ENCODE measurements at regions not wholly inside any gene's neighbourhood (a gene's known extent, or its start where the extent isn't known, plus 50 kb on each side); places are given as distances from the start of the nearest gene placed in this dataset.
"Not testable (repeated sequence)": the region's sequence is repeated elsewhere in the genome, so short reads cannot be mapped to it uniquely, and the experiment has no call there.

- Histone ChIP-seq H3K4me3 (no peak overlapping the region), H3K27me3 (no peaks in the 10 kb centered on the region), H3K27ac (no peak overlapping the region), H3K36me3 (no peaks in the 10 kb centered on the region), H3K9me3 (no peaks in the 10 kb centered on the region), H3K4me1 (no peaks in the 10 kb centered on the region)
- 84% methylated on average over 5 of the region's 5 CpGs for WGBS
- no peak for TF ChIP-seq EP300 (IDR thresholded peaks at IDR 0.05)
- no peak for TF ChIP-seq POLR2AphosphoS5 (IDR thresholded peaks at IDR 0.05)
- TF ChIP-seq, protein P1, sequence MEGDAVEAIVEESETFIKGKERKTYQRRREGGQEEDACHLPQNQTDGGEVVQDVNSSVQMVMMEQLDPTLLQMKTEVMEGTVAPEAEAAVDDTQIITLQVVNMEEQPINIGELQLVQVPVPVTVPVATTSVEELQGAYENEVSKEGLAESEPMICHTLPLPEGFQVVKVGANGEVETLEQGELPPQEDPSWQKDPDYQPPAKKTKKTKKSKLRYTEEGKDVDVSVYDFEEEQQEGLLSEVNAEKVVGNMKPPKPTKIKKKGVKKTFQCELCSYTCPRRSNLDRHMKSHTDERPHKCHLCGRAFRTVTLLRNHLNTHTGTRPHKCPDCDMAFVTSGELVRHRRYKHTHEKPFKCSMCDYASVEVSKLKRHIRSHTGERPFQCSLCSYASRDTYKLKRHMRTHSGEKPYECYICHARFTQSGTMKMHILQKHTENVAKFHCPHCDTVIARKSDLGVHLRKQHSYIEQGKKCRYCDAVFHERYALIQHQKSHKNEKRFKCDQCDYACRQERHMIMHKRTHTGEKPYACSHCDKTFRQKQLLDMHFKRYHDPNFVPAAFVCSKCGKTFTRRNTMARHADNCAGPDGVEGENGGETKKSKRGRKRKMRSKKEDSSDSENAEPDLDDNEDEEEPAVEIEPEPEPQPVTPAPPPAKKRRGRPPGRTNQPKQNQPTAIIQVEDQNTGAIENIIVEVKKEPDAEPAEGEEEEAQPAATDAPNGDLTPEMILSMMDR (IDR thresholded peaks at IDR 0.05), result no peak
- TF ChIP-seq POLR2A (IDR thresholded peaks at IDR 0.05), result no peak
- no peak for DNase-seq (ENCODE audit: low spot score in 2 of 2)
Measured at GRCh38 chr3:182644790-182645433, 148.4 kb upstream of the ATP11B start.

DNA sequence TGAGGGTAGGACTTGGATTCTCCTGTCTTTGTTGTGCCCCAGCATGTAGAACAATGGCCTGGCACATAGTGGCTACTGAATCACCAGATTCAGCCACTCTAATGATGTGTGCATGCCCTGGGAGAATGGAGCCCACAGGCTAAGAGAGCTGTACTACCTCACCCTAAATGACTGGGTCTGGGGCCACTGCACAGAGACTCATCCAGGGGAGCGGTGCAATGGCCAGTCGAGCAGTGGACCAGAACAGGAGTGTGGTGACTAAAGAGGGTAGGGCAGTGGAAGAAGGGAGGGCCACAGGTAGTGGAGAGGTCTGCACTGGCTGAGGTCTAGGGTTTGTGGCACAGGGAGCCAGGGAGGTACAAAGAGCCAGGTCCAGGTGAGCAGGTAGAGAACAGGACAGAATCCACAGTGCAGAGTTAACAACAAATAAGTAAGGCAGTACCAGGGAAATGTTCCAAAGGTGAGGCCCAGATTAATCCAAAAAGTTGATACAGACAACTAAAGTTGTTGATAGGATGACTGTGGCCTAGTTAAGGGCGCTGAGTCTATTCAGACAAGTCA is 142.7 kb upstream of the ATP11B start:
- no peaks in the 10 kb centered on the region for H3K9me3 ChIP-seq
- H3K27me3 ChIP-seq, result no peaks in the 10 kb centered on the region
- WGBS, result 84% methylated on average over 3 of the region's 3 CpGs
- TF ChIP-seq POLR2AphosphoS5 (IDR thresholded peaks at IDR 0.05), result no peak
- no peaks in the 10 kb centered on the region for H3K36me3 ChIP-seq
- H3K27ac ChIP-seq, result no peak overlapping the region
- no peaks in the 10 kb centered on the region for H3K4me1 ChIP-seq
- no peak for DNase-seq (ENCODE audit: low spot score in 2 of 2)
- no peak overlapping the region for H3K4me3 ChIP-seq

DNA sequence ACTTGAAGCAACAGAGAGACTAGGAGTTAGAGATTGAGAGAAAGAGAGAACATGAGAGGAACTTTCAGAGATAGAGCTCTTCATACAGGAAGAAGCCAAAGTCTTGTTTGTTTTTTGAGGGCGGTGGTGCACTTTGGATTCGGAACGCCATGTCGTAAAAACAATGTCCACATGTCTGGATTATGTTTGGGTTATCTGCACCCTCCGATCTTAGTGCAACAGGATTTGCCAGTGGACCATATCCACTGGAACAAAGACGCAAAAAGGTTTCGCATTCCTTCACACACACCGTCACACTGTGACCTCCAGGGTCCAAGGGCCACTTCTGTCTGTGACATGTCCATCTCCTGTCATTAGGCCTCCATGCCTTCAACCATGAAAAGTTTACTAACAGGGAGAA is 141.8 kb upstream of the ATP11B start:
- no peaks in the 10 kb centered on the region for H3K9me3 ChIP-seq
- no peak overlapping the region for H3K4me3 ChIP-seq
- no peak for TF ChIP-seq POLR2AphosphoS5 (IDR thresholded peaks at IDR 0.05)
- TF ChIP-seq, protein P1 (IDR thresholded peaks at IDR 0.05), result no peak
- TF ChIP-seq EP300 (IDR thresholded peaks at IDR 0.05), result no peak
- TF ChIP-seq POLR2A (IDR thresholded peaks at IDR 0.05), result no peak
- no peaks in the 10 kb centered on the region for H3K36me3 ChIP-seq
- H3K27ac ChIP-seq, result no peak overlapping the region
- no peaks in the 10 kb centered on the region for H3K4me1 ChIP-seq
- no peak for DNase-seq (ENCODE audit: low spot score in 2 of 2)
- no peaks in the 10 kb centered on the region for H3K27me3 ChIP-seq
- 85% methylated on average over 8 of the region's 8 CpGs for WGBS

DNA sequence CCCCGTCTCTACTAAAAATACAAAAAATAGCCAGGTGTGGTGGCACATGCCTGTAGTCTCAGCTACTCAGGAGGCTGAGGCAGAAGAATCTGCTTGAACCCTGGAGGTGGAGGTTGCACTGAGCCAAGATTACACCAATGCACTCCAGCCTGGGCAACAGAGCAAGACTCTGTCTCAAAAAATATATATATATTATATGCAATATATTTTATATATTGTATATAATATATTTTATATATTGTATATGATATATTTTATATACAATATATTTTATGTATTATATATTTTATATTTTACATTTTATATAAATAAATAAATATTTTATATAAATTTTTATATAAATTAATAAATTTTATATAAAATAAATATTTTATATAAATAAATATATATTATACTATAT is 140.2 kb upstream of the ATP11B start:
- WGBS, result 100% methylated on average over 1 of the region's 1 CpG
- not testable (repeated sequence) for H3K27ac ChIP-seq; DNase-seq (ENCODE audit: low spot score in 2 of 2); H3K36me3 ChIP-seq; H3K9me3 ChIP-seq; H3K4me3 ChIP-seq; H3K4me1 ChIP-seq; H3K27me3 ChIP-seq

DNA sequence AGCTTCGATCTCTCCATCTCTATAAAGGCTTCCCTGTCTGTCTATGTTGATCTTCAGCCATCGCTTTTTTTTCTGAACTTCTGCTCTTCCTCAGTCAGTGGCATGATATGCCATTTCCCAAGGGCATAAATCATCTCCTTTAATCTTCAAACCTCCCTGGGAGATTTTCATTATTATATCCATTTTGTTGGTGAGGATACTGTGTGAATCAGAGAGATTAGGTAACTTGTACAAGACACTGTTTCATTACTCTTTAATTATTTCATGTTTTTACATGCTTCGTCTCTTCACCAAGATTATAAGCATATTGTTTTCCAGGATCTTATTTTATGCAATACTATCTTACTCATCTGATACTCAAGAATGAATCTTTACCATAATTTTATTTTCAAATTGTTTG is 124.8 kb upstream of the ATP11B start:
- Histone ChIP-seq H3K36me3 (no peaks in the 10 kb centered on the region), H3K27me3 (peaks cover 9% of the 10 kb centered on the region), H3K4me1 (no peaks in the 10 kb centered on the region), H3K9me3 (no peaks in the 10 kb centered on the region), H3K27ac (no peak overlapping the region), H3K4me3 (no peak overlapping the region)
- no peak for DNase-seq (ENCODE audit: low spot score in 2 of 2)
- WGBS, result 47% methylated on average over 3 of the region's 3 CpGs
- TF ChIP-seq POLR2A (IDR thresholded peaks at IDR 0.05) (no peak), POLR2AphosphoS5 (IDR thresholded peaks at IDR 0.05) (no peak), EP300 (IDR thresholded peaks at IDR 0.05) (no peak)
- TF ChIP-seq, protein P1 (IDR thresholded peaks at IDR 0.05), result no peak

- no peaks in the 10 kb centered on the region for H3K36me3 ChIP-seq
- DNase-seq (ENCODE audit: low spot score in 2 of 2), result no peak
- H3K4me1 ChIP-seq, result no peaks in the 10 kb centered on the region
- peaks cover 9% of the 10 kb centered on the region for H3K27me3 ChIP-seq
- TF ChIP-seq POLR2A (IDR thresholded peaks at IDR 0.05) (no peak), EP300 (IDR thresholded peaks at IDR 0.05) (no peak), POLR2AphosphoS5 (IDR thresholded peaks at IDR 0.05) (no peak)
- TF ChIP-seq, protein P1 (IDR thresholded peaks at IDR 0.05), result no peak
- H3K27ac ChIP-seq, result no peak overlapping the region
- H3K9me3 ChIP-seq, result no peaks in the 10 kb centered on the region
- no peak overlapping the region for H3K4me3 ChIP-seq
Measured at GRCh38 chr3:182668974-182669373, 124.3 kb upstream of the ATP11B start.

Data from suprapubic skin (tissue), 4 donors.